ENCODE measurements at regions not wholly inside any gene's neighbourhood (a gene's known extent, or its start where the extent isn't known, plus 50 kb on each side); places are given as distances from the start of the nearest gene placed in this dataset.

DNA sequence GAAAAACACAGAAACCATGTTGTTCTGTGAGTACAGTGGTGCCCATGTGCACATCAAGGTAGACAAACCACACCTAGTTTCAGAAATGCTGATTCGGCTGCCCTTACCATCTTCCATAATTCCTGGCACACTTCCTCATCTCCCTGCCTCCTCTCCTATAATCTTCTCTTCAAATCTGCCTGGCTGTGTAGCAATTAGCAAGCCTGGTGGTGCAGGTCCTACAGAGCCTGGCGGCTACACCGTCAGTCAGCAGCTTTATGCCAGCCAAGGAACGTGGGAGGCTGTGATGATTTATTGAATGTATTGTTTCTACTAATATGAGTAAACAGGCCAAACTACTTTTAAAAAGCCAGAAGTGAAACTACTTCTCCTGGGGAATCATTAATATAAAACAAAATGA lies 106.8 kb downstream of the SEMA6D start:
- DNase-seq (ENCODE audit: low read depth in 3 of 3): no peak

DNA sequence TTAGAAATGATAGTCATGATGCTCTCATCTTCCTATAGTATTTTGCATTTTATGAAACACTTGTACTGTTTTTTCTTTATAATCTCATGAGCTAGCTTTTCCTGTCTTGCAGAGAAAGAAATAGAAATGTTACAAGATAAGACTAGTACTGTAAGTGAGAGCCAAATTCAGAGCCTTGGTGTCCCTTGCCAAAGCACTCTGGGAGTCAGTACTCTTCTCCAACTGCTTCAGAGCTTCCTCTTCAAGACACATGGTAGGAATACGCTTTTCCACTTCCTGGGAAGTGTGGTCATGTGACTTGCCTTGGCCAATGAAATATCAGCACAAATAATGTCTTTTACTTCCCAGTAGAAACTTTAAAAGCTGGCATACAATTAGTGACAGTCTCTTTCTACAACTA lies 112.4 kb downstream of the SEMA6D start:
- DNase-seq (ENCODE audit: low read depth in 3 of 3): no peak

DNA sequence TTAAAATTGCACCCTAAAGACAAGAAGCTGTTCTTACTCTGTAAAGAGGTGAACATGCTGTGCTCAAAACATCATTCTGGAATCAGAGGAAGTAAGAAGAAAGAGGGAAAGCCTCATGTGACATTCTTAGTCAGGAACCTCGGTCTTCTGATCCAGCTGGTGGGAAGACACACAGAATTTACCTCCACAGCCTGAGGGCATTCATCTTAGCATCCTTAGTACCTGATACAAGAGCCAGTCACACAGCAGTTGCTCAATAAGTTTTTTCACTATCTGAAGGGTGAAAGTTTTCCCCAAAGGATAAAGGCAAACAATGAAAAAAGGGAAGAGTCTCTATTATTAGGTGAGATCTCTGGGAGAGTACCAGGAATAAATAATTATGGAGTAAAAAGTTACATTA lies 116.8 kb downstream of the SEMA6D start:
- no peak for DNase-seq (ENCODE audit: low read depth in 3 of 3)

DNA sequence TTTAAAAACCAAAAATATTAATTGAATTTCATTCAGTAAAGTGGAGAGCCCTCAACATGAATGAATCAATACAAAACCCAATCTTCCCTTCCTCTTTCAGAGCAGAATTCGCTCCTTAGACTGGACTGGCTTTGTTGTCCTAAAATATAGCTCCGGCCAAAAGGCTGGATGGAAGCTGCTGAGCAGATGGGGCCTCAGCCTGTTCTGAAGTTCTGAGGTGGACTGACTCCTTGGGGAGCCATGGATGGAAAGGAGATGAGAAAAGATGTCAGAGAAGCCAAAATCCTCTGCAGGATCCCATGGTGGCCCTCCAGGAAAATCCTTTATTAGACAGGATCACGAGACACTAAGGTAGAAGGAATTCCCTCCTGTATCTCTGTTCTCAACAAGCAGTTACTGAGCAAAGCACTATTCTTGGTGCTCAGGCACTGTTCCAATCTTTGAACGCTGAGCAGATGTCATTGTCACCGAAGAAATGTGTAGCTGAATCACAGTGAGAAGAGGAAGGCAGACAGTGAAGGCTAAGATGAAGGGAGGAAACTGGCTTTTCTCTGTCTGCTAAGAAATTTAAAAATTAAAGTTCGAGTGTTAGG lies 122.0 kb downstream of the SEMA6D start:
- DNase-seq (ENCODE audit: low read depth in 3 of 3): no peak

DNA sequence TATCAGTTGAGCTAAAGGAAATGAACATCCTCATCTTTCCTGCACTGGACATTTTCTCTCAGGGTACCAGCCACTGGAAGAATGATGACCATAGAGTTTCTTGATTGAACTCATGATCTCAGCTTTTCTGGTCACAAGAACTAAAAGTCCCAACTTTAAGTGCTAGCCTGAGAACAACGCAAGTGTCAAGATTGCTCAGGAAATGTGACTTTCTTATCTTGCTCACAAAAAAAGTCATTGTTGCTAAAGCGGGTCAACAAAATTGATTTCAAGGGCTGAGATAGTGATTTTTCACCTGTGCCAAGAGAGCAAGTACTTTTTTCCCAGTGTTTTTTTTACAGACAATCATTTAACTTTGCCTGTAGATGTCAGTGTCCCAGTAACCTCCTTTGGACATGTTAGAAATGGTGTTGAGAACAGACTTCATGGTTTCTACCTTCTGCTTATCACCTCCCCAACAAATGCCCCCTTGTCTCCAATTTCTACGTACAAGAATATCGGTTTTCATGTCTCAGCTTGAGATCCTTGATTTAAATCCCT lies 125.9 kb downstream of the SEMA6D start:
- no peak for DNase-seq (ENCODE audit: low read depth in 3 of 3)

DNA sequence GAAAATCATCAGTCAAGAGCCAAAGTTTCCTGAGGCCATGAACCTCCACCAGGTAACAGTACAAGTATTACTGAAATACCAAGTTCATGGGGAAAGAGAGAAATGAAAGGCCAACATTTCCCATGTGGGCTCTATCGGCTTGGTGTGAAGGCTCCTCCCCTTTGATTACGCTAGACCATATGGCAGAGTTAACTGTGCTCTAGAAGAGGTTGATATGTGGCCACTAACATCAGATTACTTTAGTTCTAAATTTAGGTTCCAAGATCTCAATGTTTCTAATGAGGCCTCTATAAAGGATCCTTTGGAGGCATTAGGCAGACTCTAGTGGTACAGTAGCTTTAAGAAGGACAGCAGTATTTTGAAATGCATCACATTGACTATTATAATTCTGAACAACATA lies 127.1 kb downstream of the SEMA6D start:
- DNase-seq (ENCODE audit: low read depth in 3 of 3): no peak

DNA sequence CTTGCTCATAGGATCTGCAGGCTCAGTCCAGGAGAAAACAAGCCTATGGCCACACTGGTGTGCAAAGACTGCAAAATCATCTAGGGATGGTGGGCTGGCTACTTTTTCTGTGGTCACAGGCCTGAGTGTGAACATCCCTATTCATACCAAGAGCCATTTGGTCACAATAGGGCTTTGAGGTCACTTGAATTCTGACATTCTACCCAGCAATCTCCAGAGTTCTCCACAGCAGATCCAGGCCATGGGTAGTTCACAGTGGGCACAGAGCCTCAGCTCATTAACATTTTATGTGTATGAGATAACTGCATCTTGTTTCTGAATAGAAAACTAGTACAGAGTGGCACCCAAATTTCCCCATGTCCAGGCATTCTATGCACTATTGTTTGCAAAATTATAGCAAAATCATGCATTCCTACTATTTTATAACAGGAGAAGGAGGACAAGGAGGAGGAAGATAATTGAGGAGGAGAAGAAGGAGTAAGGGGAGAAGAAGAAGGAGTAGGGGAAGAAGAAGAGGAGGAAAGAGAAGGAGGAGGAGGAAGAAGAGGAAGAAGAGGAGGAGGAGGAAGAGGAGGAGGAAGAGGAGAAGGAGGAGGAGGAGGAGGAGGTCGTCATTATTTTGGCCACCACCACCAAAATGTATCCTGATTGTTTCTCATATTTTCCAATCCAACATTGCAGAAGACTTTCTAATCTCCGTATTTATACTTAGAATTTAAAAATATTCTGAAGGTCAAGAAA lies 129.0 kb downstream of the SEMA6D start:
- no peak for DNase-seq (ENCODE audit: low read depth in 3 of 3)

DNA sequence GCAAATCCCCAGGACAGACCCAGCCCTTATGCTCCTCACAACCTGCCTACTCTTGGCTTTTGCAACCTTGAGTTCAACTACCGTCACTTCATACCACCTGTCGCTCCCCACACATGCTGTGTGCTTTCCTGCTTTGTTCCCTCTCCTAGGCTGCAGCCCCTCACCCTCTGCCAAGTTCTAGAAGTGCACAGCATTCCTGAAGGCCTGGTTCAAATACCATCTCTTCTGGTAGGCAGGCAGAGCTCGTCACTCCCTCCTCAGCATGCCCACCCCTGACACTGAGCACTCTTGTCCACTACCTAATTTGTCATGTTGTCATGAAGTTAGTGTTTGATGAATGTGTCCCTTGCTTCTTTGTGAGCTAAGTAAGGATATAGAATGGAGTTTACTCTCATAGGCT lies 129.6 kb downstream of the SEMA6D start:
- DNase-seq (ENCODE audit: low read depth in 3 of 3): no peak

DNA sequence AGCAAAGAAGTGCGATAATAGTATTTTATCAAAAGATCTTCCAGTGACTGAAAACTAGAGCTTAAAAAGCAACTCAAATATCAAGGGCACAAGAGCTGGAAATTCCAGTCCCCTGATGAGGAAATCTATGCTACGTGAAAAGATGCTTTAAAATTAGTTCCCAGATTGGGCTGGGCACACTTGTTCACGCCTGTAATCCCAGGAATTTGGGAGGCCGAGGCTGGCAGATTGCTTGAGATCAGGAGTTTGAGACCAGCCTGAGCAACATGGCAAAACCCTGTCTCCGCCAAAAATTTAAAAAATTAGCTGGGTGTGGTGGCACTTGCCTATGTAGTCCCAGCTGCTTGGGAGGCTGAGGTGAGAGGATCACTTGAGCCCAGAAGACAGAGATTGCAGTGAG lies 138.8 kb downstream of the SEMA6D start:
- DNase-seq (ENCODE audit: low read depth in 3 of 3): no peak

DNA sequence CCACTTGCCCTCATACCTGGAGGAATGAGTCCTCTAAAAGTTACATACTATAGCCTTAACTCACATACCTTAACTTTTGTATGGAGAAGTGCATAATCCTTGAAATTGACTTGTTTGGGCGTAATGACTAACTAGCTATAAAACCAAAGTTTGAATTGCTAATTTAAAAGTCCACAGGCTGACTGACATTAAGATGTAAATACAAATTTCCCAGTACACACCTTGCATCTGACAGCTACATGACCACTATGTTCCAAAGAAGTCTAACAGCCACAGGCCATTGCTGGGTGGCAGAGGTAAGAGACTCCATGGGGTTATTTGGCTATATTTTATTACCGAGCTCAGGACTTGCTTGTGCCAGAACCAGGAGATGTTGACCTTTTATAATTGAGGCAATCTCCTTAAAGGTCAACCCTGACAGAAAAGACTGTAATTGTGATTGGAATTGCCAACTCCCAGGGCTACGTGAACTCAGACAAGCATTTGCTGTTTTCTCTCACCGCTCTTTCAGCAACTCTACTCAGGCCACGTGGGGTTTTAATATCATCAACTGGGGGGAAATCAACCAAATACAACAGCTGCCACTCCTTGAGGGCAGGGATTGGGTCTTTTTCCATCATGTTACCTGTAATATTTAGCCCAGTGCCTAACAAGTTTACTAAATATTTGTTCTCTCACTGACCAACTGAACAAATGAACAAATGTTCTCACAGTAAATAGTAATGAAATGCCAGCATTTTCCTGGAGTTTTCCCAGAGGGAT lies 139.9 kb downstream of the SEMA6D start:
- DNase-seq (ENCODE audit: low read depth in 3 of 3): no peak

DNA sequence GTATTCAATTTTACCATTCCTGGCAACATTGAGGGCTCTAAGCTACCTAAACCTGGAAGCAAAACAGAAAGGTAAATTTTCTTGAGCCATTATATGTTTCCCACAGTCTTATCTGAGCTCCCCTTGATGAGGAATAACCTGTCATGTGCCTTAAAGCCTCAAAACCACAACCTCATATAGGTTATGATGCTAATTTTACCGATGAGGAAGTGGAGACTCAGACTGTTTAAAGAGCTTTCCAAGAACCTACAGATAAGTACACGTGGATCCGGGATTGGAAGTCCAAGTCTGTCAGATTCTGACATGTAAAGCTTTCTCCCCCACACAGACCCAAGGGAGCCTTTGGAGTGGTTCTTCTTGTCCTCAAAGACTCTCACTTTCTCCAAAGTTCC lies 140.5 kb downstream of the SEMA6D start:
- DNase-seq (ENCODE audit: low read depth in 3 of 3): no peak

DNA sequence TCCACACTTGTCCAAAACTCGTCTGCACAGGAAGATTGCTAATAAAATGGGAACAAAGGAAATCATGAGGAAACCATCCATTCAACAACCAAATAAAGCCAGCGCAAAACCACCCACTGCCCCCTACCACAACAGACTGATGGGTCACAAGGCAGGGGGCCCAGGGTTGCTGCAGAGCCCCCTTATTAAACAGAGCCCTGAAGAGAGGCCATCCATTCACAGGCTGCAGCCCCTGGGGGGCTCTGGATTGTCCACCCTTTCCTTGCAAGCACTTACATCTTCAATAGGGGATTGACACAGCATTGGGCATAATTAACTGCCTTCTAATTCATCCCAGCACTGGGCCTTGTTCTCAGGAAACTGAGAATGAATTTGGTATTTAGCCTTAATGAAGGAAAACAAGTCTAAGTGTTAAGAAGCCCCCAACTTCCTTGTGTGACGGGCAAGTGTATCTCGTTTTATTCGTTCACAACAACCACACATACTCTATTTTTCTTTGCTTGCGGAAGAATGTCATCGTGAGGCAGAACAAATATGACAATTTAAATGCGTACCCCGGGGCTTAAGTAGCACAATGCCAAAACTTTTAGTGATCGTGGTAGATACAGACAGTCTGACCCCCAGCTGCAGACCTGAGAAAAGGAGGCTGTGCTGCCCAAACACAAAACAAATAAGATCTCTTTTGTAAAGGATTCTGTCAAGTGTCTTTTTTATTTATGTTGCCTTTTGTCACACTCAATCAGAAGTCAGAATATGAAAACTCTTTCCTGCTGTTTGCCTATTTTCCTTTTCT lies 144.0 kb downstream of the SEMA6D start:
- no peak for DNase-seq (ENCODE audit: low read depth in 3 of 3)

DNA sequence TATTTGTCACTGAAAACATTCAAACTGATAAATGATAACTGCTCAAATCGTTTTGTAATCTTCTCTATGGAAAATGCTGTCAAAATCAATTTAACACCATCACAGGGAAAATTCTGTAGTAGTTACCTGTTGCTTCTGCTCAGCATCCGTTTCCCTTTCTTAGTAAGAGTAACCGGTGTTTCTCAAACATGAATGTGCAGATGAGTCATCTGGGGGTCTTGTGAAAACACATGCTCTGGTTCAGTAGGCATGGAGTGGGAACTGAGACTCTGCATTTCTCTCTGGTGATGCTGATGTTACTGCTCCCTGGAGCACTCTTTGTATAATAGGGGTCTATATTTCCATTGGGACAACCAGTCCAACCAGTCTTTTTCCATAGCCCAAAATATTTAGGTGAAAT lies 145.1 kb downstream of the SEMA6D start:
- DNase-seq (ENCODE audit: low read depth in 3 of 3): no peak

DNA sequence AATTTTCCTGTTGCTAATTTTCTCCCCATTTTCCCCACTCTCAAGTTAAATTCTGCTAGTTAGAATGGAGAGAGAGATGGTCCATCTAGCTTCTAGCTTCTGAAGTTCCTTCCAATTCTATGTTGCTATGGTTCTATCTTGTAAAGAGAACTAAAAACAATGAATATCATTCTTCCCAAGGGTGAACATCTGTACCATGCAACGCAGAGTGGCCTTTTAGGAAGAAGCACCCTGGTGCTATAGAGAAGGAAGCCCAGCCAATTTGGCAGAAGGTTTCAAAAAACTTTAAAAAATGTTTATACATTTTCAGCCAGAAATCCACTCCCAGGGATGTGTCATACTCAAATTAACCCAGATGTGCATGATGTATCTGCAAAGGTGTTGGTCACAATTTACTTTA lies 149.1 kb downstream of the SEMA6D start:
- DNase-seq (ENCODE audit: low read depth in 3 of 3): no peak

DNA sequence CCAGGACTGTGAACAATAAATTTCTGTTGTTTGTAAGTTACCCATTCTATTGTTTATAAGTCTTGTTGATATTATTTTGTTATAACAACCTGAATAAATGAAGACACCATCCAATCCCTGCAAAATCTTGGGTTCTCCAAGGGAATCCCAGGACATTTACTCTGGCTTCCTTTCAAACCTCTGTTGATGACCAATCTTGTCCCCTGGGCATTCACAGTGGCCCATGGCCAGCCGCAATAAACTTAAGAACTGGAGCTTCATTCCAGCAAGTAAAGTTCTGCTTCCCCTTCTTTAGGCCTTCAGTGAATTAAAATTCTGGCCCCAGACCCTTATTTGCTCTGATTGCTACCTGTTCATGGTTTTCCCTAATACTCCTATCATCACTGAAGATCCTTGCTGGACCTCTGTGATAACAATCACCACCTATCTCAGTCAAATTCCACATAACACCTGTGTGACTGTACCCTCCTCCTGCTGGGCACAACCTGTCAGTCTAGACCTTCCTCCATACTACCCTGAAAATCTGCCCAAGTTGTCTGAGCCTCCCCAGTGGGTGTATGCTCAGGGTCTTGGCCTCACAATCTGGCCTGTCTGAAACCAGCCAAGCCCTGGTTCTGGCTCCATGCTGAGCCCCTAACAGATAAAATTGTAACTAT lies 153.1 kb downstream of the SEMA6D start:
- no peak for DNase-seq (ENCODE audit: low read depth in 3 of 3)

DNA sequence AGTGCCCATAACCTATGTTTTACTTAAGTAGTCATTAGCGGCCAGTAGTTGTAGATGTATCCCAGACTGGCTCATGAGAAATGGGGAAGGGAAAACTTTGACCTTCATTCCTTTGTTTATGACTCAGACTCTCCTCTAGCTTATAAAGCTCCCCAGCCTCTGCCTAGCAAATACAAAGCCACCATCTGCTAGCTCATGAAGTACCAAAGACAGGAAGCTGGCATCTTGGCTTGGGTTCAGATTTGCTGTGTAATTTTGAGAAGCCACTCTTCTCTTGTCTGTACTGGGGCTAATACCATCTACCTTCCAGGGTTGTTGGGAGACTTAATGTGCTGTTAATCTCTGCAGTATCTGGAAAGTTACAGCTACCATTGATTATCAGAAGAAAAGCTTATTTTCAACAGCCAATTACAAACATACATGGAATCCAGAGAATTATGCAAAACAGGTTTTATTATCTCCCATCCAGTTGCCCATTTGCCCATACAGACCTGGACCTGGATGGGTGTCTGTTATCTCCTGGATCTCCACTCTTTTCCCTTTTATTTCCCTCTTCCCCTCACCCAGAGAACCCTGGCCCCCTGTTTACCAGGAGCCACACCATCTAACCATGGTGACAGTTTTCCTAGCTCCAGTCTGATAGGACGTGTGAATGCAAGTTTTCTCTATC lies 153.8 kb downstream of the SEMA6D start:
- no peak for DNase-seq (ENCODE audit: low read depth in 3 of 3)

DNA sequence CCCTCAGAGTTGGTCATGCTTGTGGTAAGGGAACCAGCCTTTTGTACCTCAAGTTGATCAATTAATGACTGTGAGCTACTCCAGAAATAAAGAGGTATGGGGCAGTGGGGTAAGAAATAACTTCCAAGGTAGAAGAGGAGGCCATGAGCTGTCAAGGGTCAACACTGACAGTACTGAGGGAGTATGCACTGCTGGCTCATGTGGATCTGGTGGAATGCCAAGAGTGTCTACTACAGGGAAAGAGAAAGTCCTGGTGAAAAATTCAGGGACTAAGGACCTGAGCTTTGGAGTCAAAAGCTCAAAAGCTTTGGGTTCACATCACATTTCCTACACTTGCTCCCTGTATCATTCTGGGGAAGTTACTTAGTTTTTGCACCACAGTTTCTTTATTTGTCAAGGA lies 154.9 kb downstream of the SEMA6D start:
- DNase-seq (ENCODE audit: low read depth in 3 of 3): no peak

DNA sequence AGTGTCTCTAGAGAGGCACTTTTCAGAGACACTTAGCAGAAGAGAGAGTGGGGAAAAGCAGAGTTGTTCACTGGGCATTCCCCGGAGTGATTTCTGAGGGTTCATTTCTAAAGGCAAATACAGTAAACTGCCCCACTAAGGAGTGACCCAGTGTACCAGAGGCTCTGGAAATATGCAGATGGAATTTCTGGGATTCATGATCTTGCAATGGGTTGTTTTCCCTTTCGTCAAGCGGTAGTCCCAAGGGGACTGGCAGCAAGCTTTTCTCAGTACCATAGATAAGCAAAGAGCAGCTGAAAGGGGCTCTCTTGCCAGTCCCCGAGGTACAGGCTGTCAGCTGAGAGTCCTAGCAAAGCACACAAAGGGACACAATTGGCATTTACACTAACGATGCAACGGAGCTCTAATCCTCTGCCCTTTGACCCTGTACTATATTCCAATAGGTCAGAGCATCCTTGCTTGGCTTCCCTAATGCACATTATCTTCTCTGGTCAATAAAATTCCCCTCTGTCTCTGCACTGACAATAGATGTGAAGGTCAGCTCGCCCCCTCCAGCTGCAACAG lies 155.6 kb downstream of the SEMA6D start:
- DNase-seq (ENCODE audit: low read depth in 3 of 3): no peak

DNA sequence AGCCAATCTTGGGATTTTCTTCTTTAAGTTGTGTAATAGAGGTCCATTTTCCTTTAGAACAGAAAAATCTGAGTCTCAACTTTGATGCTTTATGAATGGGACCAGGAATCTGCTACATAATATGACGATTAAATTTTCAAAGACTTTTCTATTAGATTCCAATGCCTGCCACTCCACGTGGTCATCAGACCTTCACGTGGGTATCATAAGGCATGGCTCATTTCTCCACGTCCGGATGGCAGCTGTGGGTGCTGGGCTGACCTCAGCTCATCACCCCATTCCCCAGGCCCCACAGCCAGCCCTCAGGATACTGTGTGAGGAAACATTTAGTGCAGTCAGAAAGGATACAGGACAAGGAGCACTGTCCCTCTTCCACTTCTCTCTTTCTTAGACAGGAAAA lies 159.7 kb downstream of the SEMA6D start:
- no peak for DNase-seq (ENCODE audit: low read depth in 3 of 3)

DNA sequence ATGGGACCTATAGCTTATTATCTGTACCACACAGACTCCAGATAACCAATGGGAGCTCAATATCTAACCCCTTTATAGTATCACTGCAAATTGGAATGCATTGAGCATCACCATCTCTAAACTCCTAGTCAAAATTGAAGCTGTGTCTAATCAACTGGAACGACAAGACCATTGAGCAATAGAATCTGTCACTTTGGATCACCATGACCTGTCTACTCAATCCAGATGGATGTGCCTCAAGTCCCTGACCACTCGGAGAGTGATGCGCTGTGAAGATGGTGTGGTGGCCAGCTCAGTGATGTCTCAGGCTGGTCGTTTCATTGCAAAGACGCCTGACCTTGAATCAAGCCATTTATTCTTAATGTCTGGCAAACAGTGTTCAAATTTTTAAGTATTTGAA lies 160.5 kb downstream of the SEMA6D start:
- no peak for DNase-seq (ENCODE audit: low read depth in 3 of 3)

DNA sequence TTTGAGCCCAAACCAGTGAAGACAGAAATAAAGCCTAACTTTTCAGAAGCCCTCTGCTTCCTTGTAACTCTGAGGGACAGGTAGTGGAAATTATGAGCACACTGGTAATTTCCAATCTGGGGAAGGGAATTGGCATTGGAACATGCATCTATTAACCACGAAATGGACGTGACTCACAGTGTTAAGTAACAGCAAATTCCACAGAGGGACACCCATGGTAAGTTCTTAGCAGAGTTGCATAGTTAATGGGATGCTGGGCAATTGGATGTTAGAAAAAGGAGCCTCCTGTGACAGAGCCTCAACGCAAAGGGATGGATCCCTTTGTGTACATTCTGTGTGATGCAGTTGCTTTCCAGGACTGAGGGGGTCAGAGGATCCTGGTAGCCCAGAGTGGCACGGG lies 168.6 kb downstream of the SEMA6D start:
- no peak for DNase-seq (ENCODE audit: low read depth in 3 of 3)

Data from stimulated activated CD4-positive, alpha-beta T cell treated with anti-CD3 and anti-CD28 coated beads, TNF-alpha, amount 100 ng/mL, for 24 hours (primary cell).